AG10803 (cell line): ENCODE measurements at regions not wholly inside any gene's neighbourhood (a gene's known extent, or its start where the extent isn't known, plus 50 kb on each side); places are given as distances from the start of the nearest gene placed in this dataset.

Experiments
- DNase-seq: peaks from one replicate; pipeline ENCODE4 v3.0.0; 2010; ENCODE audit warnings: low read depth
- H3K4me3 ChIP-seq: 2 replicates; pipeline ENCODE4 v1.5.1; 2011; ENCODE audit warnings: mild to moderate bottlenecking, low read length, control low read depth
- CTCF ChIP-seq: conservative IDR thresholded peaks from 2 replicates; pipeline ENCODE4 v1.5.1; 2011; ENCODE audit warnings: mild to moderate bottlenecking, low read length, control low read depth, inconsistent platforms

GRCh38 chr12:89839444-89839843, 130.8 kb upstream of the ATP2B1 start:
- H3K4me3 ChIP-seq = no peak overlapping the region
- no peak for TF ChIP-seq CTCF
- no peak for DNase-seq

GRCh38 chr12:89838833-89839232, 130.2 kb upstream of the ATP2B1 start:
- no peak for DNase-seq
- no peak overlapping the region for H3K4me3 ChIP-seq

GRCh38 chr12:89836026-89836425, 127.4 kb upstream of the ATP2B1 start:
- no peak for TF ChIP-seq CTCF
- H3K4me3 ChIP-seq = no peak overlapping the region
- DNase-seq = no peak

More at GRCh38 chr12:89838833-89839232, 130.2 kb upstream of the ATP2B1 start:
- TF ChIP-seq CTCF = no peak

- DNase-seq = no peak
- no peak for TF ChIP-seq CTCF
- no peak overlapping the region for H3K4me3 ChIP-seq
Observed at GRCh38 chr12:89834676-89835075, 126.0 kb upstream of the ATP2B1 start.

GRCh38 chr12:89833337-89834252, 125.0 kb upstream of the ATP2B1 start:
- H3K4me3 ChIP-seq = no peak overlapping the region
- no peak for TF ChIP-seq CTCF
- peak; percentile 83 for DNase-seq

GRCh38 chr12:89832336-89832735, 123.7 kb upstream of the ATP2B1 start:
- TF ChIP-seq CTCF = no peak
- no peak overlapping the region for H3K4me3 ChIP-seq
- no peak for DNase-seq

- H3K4me3 ChIP-seq = no peak overlapping the region
- DNase-seq = no peak
- no peak for TF ChIP-seq CTCF
Observed at GRCh38 chr12:89831310-89832095, 122.9 kb upstream of the ATP2B1 start.
